HG03097 (cell line): ENCODE measurements at regions not wholly inside any gene's neighbourhood (a gene's known extent, or its start where the extent isn't known, plus 50 kb on each side); places are given as distances from the start of the nearest gene placed in this dataset.

Experiments used
- ATAC-seq: cut with Tn5 transposase; IDR thresholded peaks from one replicate; pipeline ENCODE4 v1.9.1; 2021; ENCODE audit not compliant: unreplicated experiment, low FRiP score

GRCh38 chr2:111659361-111660333 lies 224.3 kb downstream of the ANAPC1 start:
- no peak for ATAC-seq

GRCh38 chr2:111660811-111661210 lies 223.2 kb downstream of the ANAPC1 start:
- ATAC-seq: no peak

GRCh38 chr2:111661286-111661940 lies 222.6 kb downstream of the ANAPC1 start:
- no peak for ATAC-seq

GRCh38 chr2:111662039-111662770 lies 221.8 kb downstream of the ANAPC1 start:
- ATAC-seq: no peak

GRCh38 chr2:111662771-111663470 lies 221.1 kb downstream of the ANAPC1 start:
- ATAC-seq: no peak

GRCh38 chr2:111663471-111664274 lies 220.3 kb downstream of the ANAPC1 start:
- ATAC-seq: no peak

GRCh38 chr2:111664275-111664850 lies 219.6 kb downstream of the ANAPC1 start:
- no peak for ATAC-seq

- no peak for ATAC-seq
These were observed 219.0 kb downstream of the ANAPC1 start for GRCh38 chr2:111665011-111665410.

- ATAC-seq: no peak
These were observed 218.4 kb downstream of the ANAPC1 start for GRCh38 chr2:111665551-111666116.

GRCh38 chr2:111666160-111666559 lies 217.8 kb downstream of the ANAPC1 start:
- no peak for ATAC-seq

- no peak for ATAC-seq
These were observed 217.0 kb downstream of the ANAPC1 start for GRCh38 chr2:111667001-111667400.

GRCh38 chr2:111667542-111668273 lies 216.3 kb downstream of the ANAPC1 start:
- ATAC-seq: no peak

GRCh38 chr2:111668274-111668616 lies 215.7 kb downstream of the ANAPC1 start:
- no peak for ATAC-seq

- no peak for ATAC-seq
These were observed 215.3 kb downstream of the ANAPC1 start for GRCh38 chr2:111668741-111669140.

- no peak for ATAC-seq
These were observed 213.9 kb downstream of the ANAPC1 start for GRCh38 chr2:111669928-111670695.

GRCh38 chr2:111670776-111671175 lies 213.2 kb downstream of the ANAPC1 start:
- no peak for ATAC-seq

- ATAC-seq: no peak
These were observed 212.4 kb downstream of the ANAPC1 start for GRCh38 chr2:111671426-111672150.
